Medulla oblongata (tissue), 1 donor: ENCODE measurements at regions not wholly inside any gene's neighbourhood (a gene's known extent, or its start where the extent isn't known, plus 50 kb on each side); places are given as distances from the start of the nearest gene placed in this dataset.

Experiments
- DNase-seq: peaks from one replicate; pipeline ENCODE4 v3.0.0-alpha.2; 2015; ENCODE audit errors: extremely low spot score

- DNase-seq: no peak
These were observed 131.3 kb downstream of the INHBB start for GRCh38 chr2:120477198-120477597.

GRCh38 chr2:120477831-120478481 is 132.0 kb downstream of the INHBB start:
- no peak for DNase-seq

- no peak for DNase-seq
These were observed 134.5 kb downstream of the INHBB start for GRCh38 chr2:120480346-120480902.

- no peak for DNase-seq
These were observed 135.0 kb downstream of the INHBB start for GRCh38 chr2:120480903-120481445.

GRCh38 chr2:120481446-120482194 is 135.7 kb downstream of the INHBB start:
- DNase-seq: no peak

- no peak for DNase-seq
These were observed 136.4 kb downstream of the INHBB start for GRCh38 chr2:120482334-120482733.

- DNase-seq: no peak
These were observed 137.4 kb downstream of the INHBB start for GRCh38 chr2:120483355-120483754.

GRCh38 chr2:120485096-120485495 is 139.2 kb downstream of the INHBB start:
- no peak for DNase-seq

- no peak for DNase-seq
These were observed 140.5 kb downstream of the INHBB start for GRCh38 chr2:120486441-120486840.

GRCh38 chr2:120486946-120487345 is 141.0 kb downstream of the INHBB start:
- no peak for DNase-seq

- DNase-seq: no peak
These were observed 142.6 kb downstream of the INHBB start for GRCh38 chr2:120488531-120488930.

- DNase-seq: no peak
These were observed 143.1 kb downstream of the INHBB start for GRCh38 chr2:120489023-120489422.

- DNase-seq: no peak
These were observed 144.3 kb downstream of the INHBB start for GRCh38 chr2:120490091-120490798.

GRCh38 chr2:120491111-120491625 is 145.2 kb downstream of the INHBB start:
- DNase-seq: no peak

- no peak for DNase-seq
These were observed 147.3 kb downstream of the INHBB start for GRCh38 chr2:120493231-120493630.

GRCh38 chr2:120494446-120494845 is 148.5 kb downstream of the INHBB start:
- DNase-seq: no peak

GRCh38 chr2:120495586-120495985 is 149.7 kb downstream of the INHBB start:
- DNase-seq: no peak

- DNase-seq: no peak
These were observed 150.3 kb downstream of the INHBB start for GRCh38 chr2:120496235-120496634.

- no peak for DNase-seq
These were observed 150.8 kb downstream of the INHBB start for GRCh38 chr2:120496759-120497158.

- no peak for DNase-seq
These were observed 151.5 kb downstream of the INHBB start for GRCh38 chr2:120497261-120497977.

GRCh38 chr2:120498121-120498520 is 152.2 kb downstream of the INHBB start:
- DNase-seq: no peak
